ENCODE measurements at regions not wholly inside any gene's neighbourhood (a gene's known extent, or its start where the extent isn't known, plus 50 kb on each side); places are given as distances from the start of the nearest gene placed in this dataset.

GRCh38 chr5:68534956-68535520 lies 319.5 kb downstream of the PIK3R1 start:
- no peak for DNase-seq (ENCODE audit: low read depth)

GRCh38 chr5:68538814-68539420 lies 323.4 kb downstream of the PIK3R1 start:
- no peak for DNase-seq (ENCODE audit: low read depth)

GRCh38 chr5:68540798-68541590 lies 325.4 kb downstream of the PIK3R1 start:
- DNase-seq (ENCODE audit: low read depth) = no peak

GRCh38 chr5:68542207-68542606 lies 326.7 kb downstream of the PIK3R1 start:
- no peak for DNase-seq (ENCODE audit: low read depth)

GRCh38 chr5:68543212-68543611 lies 327.7 kb downstream of the PIK3R1 start:
- DNase-seq (ENCODE audit: low read depth) = no peak

- no peak for DNase-seq (ENCODE audit: low read depth)
Observed at GRCh38 chr5:68544091-68544647, 328.6 kb downstream of the PIK3R1 start.

- no peak for DNase-seq (ENCODE audit: low read depth)
Observed at GRCh38 chr5:68544648-68545552, 329.3 kb downstream of the PIK3R1 start.

GRCh38 chr5:68545636-68546295 lies 330.2 kb downstream of the PIK3R1 start:
- no peak for DNase-seq (ENCODE audit: low read depth)

GRCh38 chr5:68547056-68547455 lies 331.5 kb downstream of the PIK3R1 start:
- no peak for DNase-seq (ENCODE audit: low read depth)

- DNase-seq (ENCODE audit: low read depth) = no peak
Observed at GRCh38 chr5:68547622-68548021, 332.1 kb downstream of the PIK3R1 start.

- no peak for DNase-seq (ENCODE audit: low read depth)
Observed at GRCh38 chr5:68548959-68549676, 333.6 kb downstream of the PIK3R1 start.

- no peak for DNase-seq (ENCODE audit: low read depth)
Observed at GRCh38 chr5:68550015-68550414, 334.5 kb downstream of the PIK3R1 start.

GRCh38 chr5:68551436-68551835 lies 335.9 kb downstream of the PIK3R1 start:
- no peak for DNase-seq (ENCODE audit: low read depth)

GRCh38 chr5:68554571-68555279 lies 339.2 kb downstream of the PIK3R1 start:
- DNase-seq (ENCODE audit: low read depth) = peak; percentile 71

GRCh38 chr5:68555907-68556681 lies 340.5 kb downstream of the PIK3R1 start:
- DNase-seq (ENCODE audit: low read depth) = no peak

- no peak for DNase-seq (ENCODE audit: low read depth)
Observed at GRCh38 chr5:68557162-68557936, 341.8 kb downstream of the PIK3R1 start.

- no peak for DNase-seq (ENCODE audit: low read depth)
Observed at GRCh38 chr5:68562308-68562707, 346.8 kb downstream of the PIK3R1 start.

- no peak for DNase-seq (ENCODE audit: low read depth)
Observed at GRCh38 chr5:68565427-68565826, 349.9 kb downstream of the PIK3R1 start.

GRCh38 chr5:68576805-68577204 lies 361.2 kb downstream of the PIK3R1 start:
- DNase-seq (ENCODE audit: low read depth) = no peak

All from stromal cell of bone marrow (primary cell).